ENCODE measurements at regions not wholly inside any gene's neighbourhood (a gene's known extent, or its start where the extent isn't known, plus 50 kb on each side); places are given as distances from the start of the nearest gene placed in this dataset.

DNA sequence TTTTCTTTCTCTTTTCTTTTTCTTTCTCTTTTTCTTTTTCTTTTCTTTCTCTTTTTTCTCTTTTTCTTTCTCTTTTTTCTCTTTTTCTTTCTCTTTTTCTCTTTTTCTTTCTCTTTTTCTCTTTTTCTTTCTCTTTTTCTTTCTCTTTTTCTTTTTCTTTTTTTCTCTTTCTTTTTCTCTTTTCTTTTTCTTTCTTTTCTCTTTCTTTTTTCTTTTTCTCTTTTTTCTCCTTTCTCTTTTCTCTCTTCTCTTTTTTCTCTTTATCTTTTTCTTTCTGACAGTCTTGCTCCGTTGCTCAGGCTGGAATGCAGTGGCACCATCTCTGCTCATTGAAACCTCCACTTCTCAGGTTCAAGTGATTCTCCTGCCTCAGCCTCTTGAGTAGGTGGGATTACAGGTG is 335.7 kb downstream of the SQOR start:
- no peak for TF ChIP-seq POLR2A (IDR thresholded peaks at IDR 0.05)
- TF ChIP-seq, protein P1, sequence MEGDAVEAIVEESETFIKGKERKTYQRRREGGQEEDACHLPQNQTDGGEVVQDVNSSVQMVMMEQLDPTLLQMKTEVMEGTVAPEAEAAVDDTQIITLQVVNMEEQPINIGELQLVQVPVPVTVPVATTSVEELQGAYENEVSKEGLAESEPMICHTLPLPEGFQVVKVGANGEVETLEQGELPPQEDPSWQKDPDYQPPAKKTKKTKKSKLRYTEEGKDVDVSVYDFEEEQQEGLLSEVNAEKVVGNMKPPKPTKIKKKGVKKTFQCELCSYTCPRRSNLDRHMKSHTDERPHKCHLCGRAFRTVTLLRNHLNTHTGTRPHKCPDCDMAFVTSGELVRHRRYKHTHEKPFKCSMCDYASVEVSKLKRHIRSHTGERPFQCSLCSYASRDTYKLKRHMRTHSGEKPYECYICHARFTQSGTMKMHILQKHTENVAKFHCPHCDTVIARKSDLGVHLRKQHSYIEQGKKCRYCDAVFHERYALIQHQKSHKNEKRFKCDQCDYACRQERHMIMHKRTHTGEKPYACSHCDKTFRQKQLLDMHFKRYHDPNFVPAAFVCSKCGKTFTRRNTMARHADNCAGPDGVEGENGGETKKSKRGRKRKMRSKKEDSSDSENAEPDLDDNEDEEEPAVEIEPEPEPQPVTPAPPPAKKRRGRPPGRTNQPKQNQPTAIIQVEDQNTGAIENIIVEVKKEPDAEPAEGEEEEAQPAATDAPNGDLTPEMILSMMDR (IDR thresholded peaks at IDR 0.05) = no peak

Data from thyroid gland (tissue), 4 donors.